ENCODE measurements at regions not wholly inside any gene's neighbourhood (a gene's known extent, or its start where the extent isn't known, plus 50 kb on each side); places are given as distances from the start of the nearest gene placed in this dataset.

DNA sequence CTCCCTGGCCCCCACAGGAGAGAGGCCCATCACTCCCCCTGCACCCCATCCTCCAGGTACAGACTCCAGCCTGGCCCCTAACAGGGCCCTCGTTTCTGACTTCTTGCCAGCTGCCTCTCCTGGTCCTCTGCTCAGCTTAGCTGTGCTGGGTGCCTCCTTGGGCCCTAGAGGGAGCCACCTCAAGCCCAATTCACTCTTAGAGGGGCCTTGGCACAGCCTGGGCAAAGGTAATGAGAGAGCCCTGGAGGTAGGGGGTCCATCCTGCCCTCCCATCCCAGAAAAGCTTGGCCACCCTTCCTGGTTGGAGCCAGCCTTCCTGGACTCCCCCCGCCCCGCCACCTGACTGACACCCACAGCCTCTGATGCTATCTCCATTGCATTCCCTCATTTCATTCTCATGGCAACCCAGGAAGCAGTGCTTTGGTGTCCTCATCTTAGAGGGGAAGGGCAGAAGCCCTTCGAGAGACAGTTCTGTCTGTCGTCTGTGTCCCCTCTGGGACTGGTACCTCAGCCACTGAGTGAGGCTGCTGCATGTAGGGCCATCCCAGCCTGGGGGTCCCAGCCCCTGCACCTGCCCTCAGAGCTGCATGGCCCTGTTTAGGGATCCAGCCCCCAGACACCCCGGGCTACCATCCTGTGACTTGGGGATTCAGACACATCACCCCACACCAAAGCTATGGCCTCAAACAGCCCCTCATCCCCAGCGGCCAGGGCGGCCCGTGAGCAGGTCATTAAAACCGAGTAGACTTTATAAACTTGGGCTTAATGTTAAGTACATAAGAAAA lies 95.5 kb downstream of the BARX1 start:
- TF ChIP-seq POLR2AphosphoS5 (IDR thresholded peaks at IDR 0.05): no peak
- TF ChIP-seq, protein P1, sequence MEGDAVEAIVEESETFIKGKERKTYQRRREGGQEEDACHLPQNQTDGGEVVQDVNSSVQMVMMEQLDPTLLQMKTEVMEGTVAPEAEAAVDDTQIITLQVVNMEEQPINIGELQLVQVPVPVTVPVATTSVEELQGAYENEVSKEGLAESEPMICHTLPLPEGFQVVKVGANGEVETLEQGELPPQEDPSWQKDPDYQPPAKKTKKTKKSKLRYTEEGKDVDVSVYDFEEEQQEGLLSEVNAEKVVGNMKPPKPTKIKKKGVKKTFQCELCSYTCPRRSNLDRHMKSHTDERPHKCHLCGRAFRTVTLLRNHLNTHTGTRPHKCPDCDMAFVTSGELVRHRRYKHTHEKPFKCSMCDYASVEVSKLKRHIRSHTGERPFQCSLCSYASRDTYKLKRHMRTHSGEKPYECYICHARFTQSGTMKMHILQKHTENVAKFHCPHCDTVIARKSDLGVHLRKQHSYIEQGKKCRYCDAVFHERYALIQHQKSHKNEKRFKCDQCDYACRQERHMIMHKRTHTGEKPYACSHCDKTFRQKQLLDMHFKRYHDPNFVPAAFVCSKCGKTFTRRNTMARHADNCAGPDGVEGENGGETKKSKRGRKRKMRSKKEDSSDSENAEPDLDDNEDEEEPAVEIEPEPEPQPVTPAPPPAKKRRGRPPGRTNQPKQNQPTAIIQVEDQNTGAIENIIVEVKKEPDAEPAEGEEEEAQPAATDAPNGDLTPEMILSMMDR (IDR thresholded peaks at IDR 0.05): no peak
- TF ChIP-seq POLR2A (IDR thresholded peaks at IDR 0.05): no peak
- no peak for TF ChIP-seq EP300 (IDR thresholded peaks at IDR 0.05)
- H3K4me3 ChIP-seq: no peak overlapping the region
- no peaks in the 10 kb centered on the region for H3K36me3 ChIP-seq
- intact Hi-C loops (cut with DNase I): no loop called here
- H3K4me1 ChIP-seq: peaks cover 0 to 5% (median 0%) of the 10 kb centered on the region in 4 donors
- 70 to 74% methylated on average over 10 of the region's 10 CpGs for WGBS, 2 donors
- H3K27ac ChIP-seq: no peak overlapping the region
- H3K27me3 ChIP-seq: peaks cover 6 to 45% (median 22%) of the 10 kb centered on the region in 3 donors
- H3K9me3 ChIP-seq: no peaks in the 10 kb centered on the region
- DNase-seq: no peak

DNA sequence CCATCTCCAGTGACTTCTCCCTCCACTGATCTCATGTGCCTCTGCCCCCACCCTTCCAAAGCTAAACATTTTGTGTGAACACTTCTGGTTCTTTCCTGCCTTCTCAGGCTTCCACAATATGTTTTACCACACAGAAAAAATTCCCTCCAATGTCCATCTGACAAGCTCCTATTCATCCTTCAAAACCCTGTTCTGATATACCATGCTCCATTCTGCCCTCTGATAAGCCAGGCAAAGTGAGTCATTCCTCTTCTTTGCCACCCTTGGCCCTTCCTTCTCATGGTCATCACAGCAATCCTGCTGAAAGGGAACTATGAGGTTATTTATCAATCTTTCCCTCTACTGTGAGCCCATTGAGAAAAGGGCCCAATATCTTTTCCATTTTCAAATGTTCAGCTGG lies 97.6 kb downstream of the BARX1 start:
- intact Hi-C loops (cut with DNase I): no loop called here

DNA sequence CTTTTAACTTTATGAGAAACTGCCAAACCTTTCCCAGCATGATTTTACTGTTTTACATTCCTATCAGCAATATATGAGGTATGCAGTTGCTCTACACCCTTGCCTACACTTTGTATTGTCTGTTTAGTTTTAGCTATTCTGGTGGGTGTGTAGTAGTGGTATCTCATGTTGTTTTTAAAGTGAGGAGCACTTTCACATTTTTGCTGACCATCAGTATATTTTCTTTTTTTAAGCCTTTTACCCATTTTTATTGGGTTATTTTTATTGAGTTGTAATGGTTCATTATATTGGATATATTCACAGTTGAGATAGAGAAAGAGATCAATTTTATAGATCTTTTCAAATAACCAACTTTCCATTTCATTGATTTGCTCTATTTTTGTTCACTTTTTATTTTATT lies 102.4 kb downstream of the BARX1 start:
- no peak overlapping the region for H3K4me3 ChIP-seq
- no peaks in the 10 kb centered on the region for H3K27me3 ChIP-seq
- H3K27ac ChIP-seq: no peak overlapping the region
- H3K36me3 ChIP-seq: no peaks in the 10 kb centered on the region
- no peaks in the 10 kb centered on the region for H3K4me1 ChIP-seq
- no peaks in the 10 kb centered on the region for H3K9me3 ChIP-seq
- intact Hi-C loops (cut with DNase I): no loop called here
- TF ChIP-seq EP300 (IDR thresholded peaks at IDR 0.05) (no peak), POLR2A (IDR thresholded peaks at IDR 0.05) (no peak), POLR2AphosphoS5 (IDR thresholded peaks at IDR 0.05) (no peak)
- TF ChIP-seq, protein P1 (IDR thresholded peaks at IDR 0.05): no peak
- DNase-seq: no peak

More for the DNA sequence above, 97.6 kb downstream of the BARX1 start:
- peaks cover 6 to 41% (median 22%) of the 10 kb centered on the region in 3 donors for H3K27me3 ChIP-seq
- peaks cover 0 to 5% (median 0%) of the 10 kb centered on the region in 4 donors for H3K4me1 ChIP-seq
- no peak for DNase-seq
- H3K27ac ChIP-seq: no peak overlapping the region
- TF ChIP-seq, protein P1 (IDR thresholded peaks at IDR 0.05): no peak
- TF ChIP-seq EP300 (IDR thresholded peaks at IDR 0.05) (no peak), POLR2A (IDR thresholded peaks at IDR 0.05) (no peak), POLR2AphosphoS5 (IDR thresholded peaks at IDR 0.05) (no peak)
- no peak overlapping the region for H3K4me3 ChIP-seq
- H3K36me3 ChIP-seq: no peaks in the 10 kb centered on the region
- H3K9me3 ChIP-seq: no peaks in the 10 kb centered on the region

DNA sequence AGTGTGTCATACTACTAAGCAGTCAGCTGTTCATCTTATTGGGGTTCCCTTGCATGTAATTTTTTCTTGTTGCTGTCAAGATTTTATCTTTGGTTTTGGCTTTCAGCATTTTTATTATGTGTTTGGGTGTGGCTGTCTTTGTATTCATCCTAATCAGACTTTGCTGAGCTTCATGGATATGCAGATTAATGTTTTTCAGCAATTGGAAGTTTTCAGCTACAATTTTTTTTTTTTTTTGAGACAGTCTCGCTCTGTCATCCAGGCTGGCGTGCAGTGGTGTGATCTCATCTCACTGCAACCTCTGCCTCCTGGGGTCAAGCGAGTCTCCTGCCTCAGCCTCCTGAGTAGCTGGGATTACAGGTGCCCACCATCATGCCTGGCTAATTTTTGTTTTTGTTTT lies 108.8 kb downstream of the BARX1 start:
- DNase-seq: no peak
- intact Hi-C loops (cut with DNase I): no loop called here
- TF ChIP-seq EP300 (IDR thresholded peaks at IDR 0.05) (no peak), POLR2A (IDR thresholded peaks at IDR 0.05) (no peak), POLR2AphosphoS5 (IDR thresholded peaks at IDR 0.05) (no peak)
- TF ChIP-seq, protein P1 (IDR thresholded peaks at IDR 0.05): no peak
- Histone ChIP-seq H3K36me3 (no peaks in the 10 kb centered on the region), H3K4me1 (no peaks in the 10 kb centered on the region), H3K27me3 (no peaks in the 10 kb centered on the region), H3K27ac (no peak overlapping the region), H3K9me3 (peaks cover 0 to 7% (median 1%) of the 10 kb centered on the region in 4 donors), H3K4me3 (no peak overlapping the region)
- WGBS, 2 donors: 92 to 93% methylated on average over 3 of the region's 3 CpGs

DNA sequence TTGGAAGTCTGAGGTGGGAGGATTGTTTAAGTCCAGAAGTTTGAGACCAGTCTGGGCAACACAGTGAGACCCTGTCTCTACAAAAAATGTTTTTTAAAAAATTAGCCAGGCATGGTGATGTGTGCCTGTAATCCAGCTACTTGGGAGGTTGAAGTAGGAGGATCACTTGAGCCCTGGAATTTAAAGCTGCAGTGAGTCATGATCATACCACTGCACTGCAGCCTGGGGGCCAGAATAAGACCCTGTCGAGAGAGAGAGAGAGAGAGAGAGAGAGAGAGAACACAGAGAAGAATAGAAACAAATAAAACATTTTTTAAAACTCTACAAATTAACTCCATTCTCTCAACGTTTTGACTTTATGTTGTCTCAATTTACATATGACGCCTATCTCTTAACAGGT lies 111.8 kb downstream of the BARX1 start:
- 60 to 62% methylated on average over 3 of the region's 3 CpGs for WGBS, 2 donors
- Histone ChIP-seq H3K9me3 (peaks cover 0 to 7% (median 1%) of the 10 kb centered on the region in 4 donors), H3K27me3 (no peaks in the 10 kb centered on the region), H3K4me3 (no peak overlapping the region), H3K36me3 (no peaks in the 10 kb centered on the region), H3K4me1 (no peaks in the 10 kb centered on the region), H3K27ac (no peak overlapping the region)
- TF ChIP-seq POLR2A (IDR thresholded peaks at IDR 0.05): no peak
- TF ChIP-seq, protein P1 (IDR thresholded peaks at IDR 0.05): no peak
- no peak for TF ChIP-seq POLR2AphosphoS5 (IDR thresholded peaks at IDR 0.05)
- DNase-seq: no peak
- intact Hi-C loops (cut with DNase I): no loop called here
